ENCODE measurements at regions not wholly inside any gene's neighbourhood (a gene's known extent, or its start where the extent isn't known, plus 50 kb on each side); places are given as distances from the start of the nearest gene placed in this dataset.

DNA sequence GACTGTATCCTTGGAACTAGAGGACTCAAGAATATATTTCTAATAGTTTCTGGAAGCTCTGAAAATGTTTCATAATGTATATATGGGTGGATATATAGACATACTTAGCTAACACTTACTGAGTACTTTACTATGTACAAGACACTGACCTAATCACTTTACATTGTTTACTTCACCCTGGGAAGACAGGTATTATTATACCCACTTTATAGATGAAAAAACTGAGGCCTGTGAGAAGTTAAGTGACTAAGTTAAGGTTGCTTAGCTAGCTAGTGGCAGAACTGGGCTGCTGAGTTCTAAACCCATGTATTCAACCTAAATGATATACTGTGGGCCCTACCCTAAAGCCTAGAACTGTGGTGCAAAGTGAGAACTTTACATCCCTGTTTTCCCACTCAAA, 79.1 kb upstream of the SSTR1 start:
- no peak for DNase-seq (ENCODE audit: low read depth)
- H3K4me3 ChIP-seq (ENCODE audit: control insufficient read depth, low read depth, low read length): no peak overlapping the region
- no peak for TF ChIP-seq CTCF (IDR thresholded peaks at IDR 0.05; ENCODE audit: control insufficient read depth, insufficient read depth, low read depth, low read length, missing control alignments)

GRCh38 chr14:38129192-38129591, 78.5 kb upstream of the SSTR1 start:
- DNase-seq (ENCODE audit: low read depth): no peak
- no peak for TF ChIP-seq CTCF (IDR thresholded peaks at IDR 0.05; ENCODE audit: control insufficient read depth, insufficient read depth, low read depth, low read length, missing control alignments)

GRCh38 chr14:38129705-38130104, 78.0 kb upstream of the SSTR1 start:
- DNase-seq (ENCODE audit: low read depth): no peak
- H3K4me3 ChIP-seq (ENCODE audit: control insufficient read depth, low read depth, low read length): no peak overlapping the region
- no peak for TF ChIP-seq CTCF (IDR thresholded peaks at IDR 0.05; ENCODE audit: control insufficient read depth, insufficient read depth, low read depth, low read length, missing control alignments)

More at GRCh38 chr14:38129192-38129591, 78.5 kb upstream of the SSTR1 start:
- no peak overlapping the region for H3K4me3 ChIP-seq (ENCODE audit: control insufficient read depth, low read depth, low read length)

DNA sequence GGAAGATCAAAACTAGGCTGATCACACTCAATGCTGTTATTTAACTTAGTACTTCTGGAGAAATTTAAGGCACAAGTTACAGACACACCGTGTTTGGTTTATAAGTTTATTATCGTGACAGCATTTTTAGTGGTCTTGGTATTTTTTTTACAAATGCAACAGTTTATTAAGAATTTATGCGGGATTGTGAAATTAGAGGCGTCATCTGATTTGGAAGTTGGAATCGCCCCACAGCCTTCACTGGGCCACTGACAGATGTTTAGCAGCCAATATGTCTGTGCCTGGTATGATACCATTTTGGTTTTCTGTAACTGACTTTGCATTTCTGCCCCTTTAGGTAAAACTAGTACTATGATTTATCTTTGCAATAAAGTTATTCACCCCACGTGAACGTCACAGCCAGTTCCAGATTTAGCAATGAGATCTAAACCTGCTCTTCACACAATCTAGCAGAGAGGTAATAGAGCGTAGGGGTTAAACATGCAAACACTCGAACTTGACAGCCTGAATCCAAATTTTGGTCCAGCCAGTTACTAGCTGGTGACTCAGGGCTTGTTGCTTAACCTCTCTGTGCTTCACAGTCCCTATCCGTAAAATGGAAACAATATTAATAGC, 73.2 kb upstream of the SSTR1 start:
- no peak for TF ChIP-seq CTCF (IDR thresholded peaks at IDR 0.05; ENCODE audit: control insufficient read depth, insufficient read depth, low read depth, low read length, missing control alignments)

GRCh38 chr14:38135106-38135867, 72.4 kb upstream of the SSTR1 start:
- TF ChIP-seq CTCF (IDR thresholded peaks at IDR 0.05; ENCODE audit: control insufficient read depth, insufficient read depth, low read depth, low read length, missing control alignments): no peak
- no peak for DNase-seq (ENCODE audit: low read depth)
- no peak overlapping the region for H3K4me3 ChIP-seq (ENCODE audit: control insufficient read depth, low read depth, low read length)

More for the DNA sequence above, 73.2 kb upstream of the SSTR1 start:
- DNase-seq (ENCODE audit: low read depth): no peak
- H3K4me3 ChIP-seq (ENCODE audit: control insufficient read depth, low read depth, low read length): no peak overlapping the region

GRCh38 chr14:38137005-38137404, 70.7 kb upstream of the SSTR1 start:
- DNase-seq (ENCODE audit: low read depth): no peak
- H3K4me3 ChIP-seq (ENCODE audit: control insufficient read depth, low read depth, low read length): no peak overlapping the region
- TF ChIP-seq CTCF (IDR thresholded peaks at IDR 0.05; ENCODE audit: control insufficient read depth, insufficient read depth, low read depth, low read length, missing control alignments): no peak
